ENCODE measurements at regions not wholly inside any gene's neighbourhood (a gene's known extent, or its start where the extent isn't known, plus 50 kb on each side); places are given as distances from the start of the nearest gene placed in this dataset.
"Not testable (repeated sequence)": the region's sequence is repeated elsewhere in the genome, so short reads cannot be mapped to it uniquely, and the experiment has no call there.

- not testable (repeated sequence) for TF ChIP-seq CTCF (conservative IDR thresholded peaks at IDR 0.05; ENCODE audit: low read length); EZH2phosphoT487 (IDR thresholded peaks at IDR 0.05; ENCODE audit: borderline replicate concordance, low read depth, low read length)
Observed at GRCh38 chr5:87049012-87049411, 218.7 kb upstream of the RASA1 start.

Data from OCI-LY7 (cell line).